Adrenal gland (tissue), 9 donors: ENCODE measurements at regions not wholly inside any gene's neighbourhood (a gene's known extent, or its start where the extent isn't known, plus 50 kb on each side); places are given as distances from the start of the nearest gene placed in this dataset.

Experiments
- DNase-seq, 7 donors: peaks; one replicate each; pipeline ENCODE4 v3.0.0-alpha.2; 2019 to 2020
- H3K27ac ChIP-seq, 5 donors: fragments of 200-600 bp; sonication (generic) in 4 of 5; 1 replicate in 3 of 5; 2 replicates in 2 of 5; pipeline versions ENCODE4 v1.5.1 to v1.8.0; 2016 to 2020; ENCODE audit warnings: mild to moderate bottlenecking in 1 of 5
- H3K27me3 ChIP-seq: fragments of 200-600 bp; 2 replicates; pipeline ENCODE4 v1.8.0; 2021
- H3K36me3 ChIP-seq, 2 donors: fragments of 200-600 bp; replicated peaks in 1 of 2; 1 replicate in 1 of 2; 2 replicates in 1 of 2; pipeline versions ENCODE4 v1.5.1 to v1.8.0; 2018 to 2022
- H3K4me1 ChIP-seq, 2 donors: fragments of 200-600 bp; replicated peaks in 1 of 2; 1 replicate in 1 of 2; 2 replicates in 1 of 2; pipeline versions ENCODE4 v1.5.1 to v1.8.0; 2018 to 2021
- H3K4me3 ChIP-seq, 4 donors: fragments of 200-600 bp; sonication (generic) in 3 of 4; one replicate each; pipeline ENCODE4 v1.5.1; 2016 to 2018
- H3K9me3 ChIP-seq, 3 donors: fragments of 200-600 bp; sonication (generic) in 1 of 3; replicated peaks in 1 of 3; 1 replicate in 2 of 3; 2 replicates in 1 of 3; pipeline versions ENCODE4 v1.5.1 to v1.8.0; 2016 to 2021
- CTCF ChIP-seq, 6 experiments: fragments of 450-650 bp in 4 of 6; fragments of 200-600 bp in 2 of 6; sonication (generic) in 1 of 6; IDR thresholded peaks; 1 replicate in 5 of 6; 2 replicates in 1 of 6; pipeline versions ENCODE4 v1.5.1 to v1.8.0; 2016 to 2021; ENCODE audit warnings: antibody characterized with exemption in 6 of 6, mild to moderate bottlenecking in 2 of 6, moderate library complexity in 1 of 6
- POLR2A ChIP-seq, 2 donors: fragments of 450-650 bp; IDR thresholded peaks; one replicate each; pipeline ENCODE4 v1.6.1; 2017; ENCODE audit warnings: antibody characterized with exemption in 2 of 2, mild to moderate bottlenecking in 2 of 2, moderate library complexity in 1 of 2
- WGBS, 4 donors: extraction: QIAGEN DNeasy Blood & Tissue Kit in 2 of 4; methylation state at CpG; one replicate each; pipeline versions ENCODE4 v1.1.5 to v1.1.7; 2013 to 2017; 5-methylcytosine and 5-hydroxymethylcytosine counted together
- intact Hi-C, 2 donors: fragments of 100-400 bp; cut with DNase I; formaldehyde crosslinking; loops; one replicate each; pipeline versions ENCODE4 v1.14.1 to v1.15.0; 2022 to 2023
- donor health status: healthy with polysubstance abuse.
- donor health status: Bipolar disorder and iron deficiency.
- donor health status: DM: yes; HTN: yes; CAD: no.
- donor health status: DM: no; HTN: no; CAD: no.
- donor health status: DM: no; HTN: no; CAD: no.

- no peaks in the 10 kb centered on the region for H3K4me1 ChIP-seq
- H3K36me3 ChIP-seq = no peaks in the 10 kb centered on the region
- no peak overlapping the region for H3K27ac ChIP-seq
- no peak for DNase-seq
- TF ChIP-seq CTCF (IDR thresholded peaks at IDR 0.05) = no peak
- TF ChIP-seq POLR2A (IDR thresholded peaks at IDR 0.05) = no peak
- 79 to 93% (median 86%) methylated on average over 3 of the region's 3 CpGs for WGBS, 4 donors
- H3K4me3 ChIP-seq = no peak overlapping the region
- intact Hi-C loops = no loop called here
- no peaks in the 10 kb centered on the region for H3K27me3 ChIP-seq
- no peaks in the 10 kb centered on the region for H3K9me3 ChIP-seq
Measured at GRCh38 chr20:10893321-10893720, 219.5 kb upstream of the JAG1 start.

GRCh38 chr20:10897336-10897735, 223.5 kb upstream of the JAG1 start:
- H3K4me3 ChIP-seq = no peak overlapping the region
- 86 to 88% (median 87%) methylated on average over 1 of the region's 1 CpG for WGBS, 4 donors
- intact Hi-C loops = no loop called here
- H3K27me3 ChIP-seq = no peaks in the 10 kb centered on the region
- no peaks in the 10 kb centered on the region for H3K9me3 ChIP-seq
- no peak for DNase-seq
- H3K27ac ChIP-seq = no peak overlapping the region
- H3K36me3 ChIP-seq = no peaks in the 10 kb centered on the region
- no peaks in the 10 kb centered on the region for H3K4me1 ChIP-seq
- TF ChIP-seq POLR2A (IDR thresholded peaks at IDR 0.05) (no peak), CTCF (IDR thresholded peaks at IDR 0.05) (no peak)

- no peak overlapping the region for H3K4me3 ChIP-seq
- no peak for DNase-seq
- H3K4me1 ChIP-seq = no peaks in the 10 kb centered on the region
- WGBS, 4 donors = 65 to 89% (median 68%) methylated on average over 1 of the region's 1 CpG
- no peak for TF ChIP-seq CTCF (IDR thresholded peaks at IDR 0.05)
- no peak for TF ChIP-seq POLR2A (IDR thresholded peaks at IDR 0.05)
- intact Hi-C loops = no loop called here
- no peaks in the 10 kb centered on the region for H3K9me3 ChIP-seq
- H3K27ac ChIP-seq = no peak overlapping the region
- no peaks in the 10 kb centered on the region for H3K27me3 ChIP-seq
- no peaks in the 10 kb centered on the region for H3K36me3 ChIP-seq
Measured at GRCh38 chr20:10898552-10898951, 224.8 kb upstream of the JAG1 start.

GRCh38 chr20:10902174-10902573, 228.4 kb upstream of the JAG1 start:
- Histone ChIP-seq H3K4me1 (no peaks in the 10 kb centered on the region), H3K27ac (no peak overlapping the region), H3K4me3 (no peak overlapping the region), H3K36me3 (no peaks in the 10 kb centered on the region), H3K9me3 (no peaks in the 10 kb centered on the region), H3K27me3 (no peaks in the 10 kb centered on the region)
- no peak for DNase-seq
- intact Hi-C loops = no loop called here
- 58 to 73% (median 65%) methylated on average over 1 of the region's 1 CpG for WGBS, 4 donors
- no peak for TF ChIP-seq CTCF (IDR thresholded peaks at IDR 0.05)
- TF ChIP-seq POLR2A (IDR thresholded peaks at IDR 0.05) = no peak
